Endothelial cell (in vitro differentiated cells): ENCODE measurements at regions not wholly inside any gene's neighbourhood (a gene's known extent, or its start where the extent isn't known, plus 50 kb on each side); places are given as distances from the start of the nearest gene placed in this dataset.

Source experiments
- DNase-seq: peaks from one replicate; pipeline ENCODE4 v3.0.0; 2021; ENCODE audit warnings: low spot score
- H3K27ac Mint-ChIP-seq: one replicate; pipeline ENCODE4 v1.8.0; 2021; ENCODE audit warnings: mixed read lengths, inconsistent platforms; ENCODE audit not compliant: unreplicated experiment
- H3K27me3 Mint-ChIP-seq: one replicate; pipeline ENCODE4 v1.8.0; 2021; ENCODE audit warnings: mild to moderate bottlenecking, moderate library complexity, mixed read lengths, inconsistent platforms; ENCODE audit not compliant: unreplicated experiment
- H3K36me3 Mint-ChIP-seq: one replicate; pipeline ENCODE4 v1.8.0; 2021; ENCODE audit warnings: mild to moderate bottlenecking, low read depth, mixed read lengths, inconsistent platforms; ENCODE audit not compliant: unreplicated experiment
- H3K4me1 Mint-ChIP-seq: one replicate; pipeline ENCODE4 v1.8.0; 2021; ENCODE audit warnings: mild to moderate bottlenecking, mixed read lengths, inconsistent platforms; ENCODE audit not compliant: unreplicated experiment
- H3K4me3 Mint-ChIP-seq: one replicate; pipeline ENCODE4 v1.8.0; 2021; ENCODE audit warnings: mild to moderate bottlenecking, mixed read lengths, inconsistent platforms; ENCODE audit not compliant: unreplicated experiment
- H3K9me3 Mint-ChIP-seq: one replicate; pipeline ENCODE4 v1.8.0; 2021; ENCODE audit warnings: mixed read lengths, inconsistent platforms; ENCODE audit not compliant: unreplicated experiment
- CTCF ChIP-seq: fragments of 200-600 bp; sonication (generic); IDR thresholded peaks from one replicate; pipeline ENCODE4 v1.5.0; 2021; ENCODE audit warnings: antibody characterized with exemption; ENCODE audit not compliant: unreplicated experiment

DNA sequence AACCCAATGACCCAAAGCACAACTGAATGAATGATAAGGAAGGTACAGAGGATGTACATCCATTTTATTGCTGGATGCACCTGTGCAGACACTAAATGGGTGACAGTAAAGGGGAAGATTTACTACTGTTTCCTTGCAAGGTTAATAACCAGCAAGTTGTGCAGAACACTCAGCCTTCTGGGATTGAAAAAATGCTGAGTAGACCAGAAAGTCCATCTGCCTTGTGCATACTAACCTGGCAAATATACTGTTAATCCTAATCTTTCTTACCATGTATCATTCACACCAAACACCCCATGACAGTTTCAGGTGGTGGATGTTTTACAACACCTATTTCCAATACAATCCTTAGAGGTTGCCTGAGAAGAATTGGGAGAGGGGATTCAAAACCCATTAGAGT lies 814.1 kb upstream of the NRXN1 start:
- Mint-ChIP-seq H3K4me3 (no peak overlapping the region), H3K36me3 (no peaks in the 10 kb centered on the region), H3K27ac (no peak overlapping the region), H3K27me3 (no peaks in the 10 kb centered on the region), H3K4me1 (peaks cover 6% of the 10 kb centered on the region), H3K9me3 (peaks cover 6% of the 10 kb centered on the region)
- DNase-seq, result no peak
- no peak for TF ChIP-seq CTCF

DNA sequence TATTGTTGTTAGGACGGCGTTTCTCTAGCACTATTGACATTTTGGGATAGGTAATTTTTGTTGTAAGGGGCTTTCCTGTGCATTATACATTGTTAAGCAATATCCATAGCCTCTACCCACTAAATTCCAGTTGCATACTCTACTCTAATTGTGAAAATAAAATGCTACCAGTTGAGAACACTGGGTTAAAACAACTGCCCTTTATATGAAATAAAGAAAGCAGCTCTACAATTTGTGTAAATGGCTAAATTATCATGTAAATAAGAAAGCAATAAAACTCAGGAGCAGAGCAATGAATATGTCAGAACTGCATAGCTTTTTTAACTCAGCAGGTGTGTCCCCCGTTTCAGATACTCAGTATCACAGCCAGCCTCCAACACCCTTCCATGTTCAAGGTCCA lies 812.7 kb upstream of the NRXN1 start:
- peaks cover 7% of the 10 kb centered on the region for H3K4me1 Mint-ChIP-seq
- TF ChIP-seq CTCF, result no peak
- H3K4me3 Mint-ChIP-seq, result no peak overlapping the region
- no peaks in the 10 kb centered on the region for H3K27me3 Mint-ChIP-seq
- DNase-seq, result no peak
- H3K9me3 Mint-ChIP-seq, result peaks cover 6% of the 10 kb centered on the region
- H3K27ac Mint-ChIP-seq, result no peak overlapping the region
- H3K36me3 Mint-ChIP-seq, result no peaks in the 10 kb centered on the region

DNA sequence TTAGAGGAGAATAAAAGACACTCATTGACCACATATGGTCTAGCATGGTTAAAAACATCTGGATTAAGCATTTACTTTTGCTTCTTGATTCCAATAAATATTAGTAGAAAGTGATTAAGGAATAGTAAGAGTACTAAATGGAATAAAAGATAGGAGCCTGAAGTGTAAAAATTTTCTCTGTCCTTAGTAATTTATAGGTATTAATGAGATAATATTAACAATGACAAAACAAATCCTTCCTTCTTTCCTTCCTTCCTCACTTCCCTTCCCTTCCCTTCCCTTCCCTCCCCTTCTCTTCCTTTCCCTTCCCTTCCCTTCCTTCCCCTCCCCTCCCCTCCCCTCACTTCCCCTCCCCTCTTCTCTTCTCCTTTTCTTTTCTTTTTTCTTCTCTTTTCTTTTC lies 797.5 kb upstream of the NRXN1 start:
- Mint-ChIP-seq H3K27ac (no peak overlapping the region), H3K4me1 (no peaks in the 10 kb centered on the region), H3K4me3 (no peak overlapping the region), H3K36me3 (no peaks in the 10 kb centered on the region), H3K27me3 (no peaks in the 10 kb centered on the region), H3K9me3 (no peaks in the 10 kb centered on the region)
- DNase-seq, result no peak
- no peak for TF ChIP-seq CTCF

GRCh38 chr2:51825823-51826222 lies 793.9 kb upstream of the NRXN1 start:
- no peaks in the 10 kb centered on the region for H3K27me3 Mint-ChIP-seq
- no peak for DNase-seq
- H3K27ac Mint-ChIP-seq, result no peak overlapping the region
- H3K4me1 Mint-ChIP-seq, result no peaks in the 10 kb centered on the region
- H3K9me3 Mint-ChIP-seq, result no peaks in the 10 kb centered on the region
- no peak overlapping the region for H3K4me3 Mint-ChIP-seq
- no peak for TF ChIP-seq CTCF
- H3K36me3 Mint-ChIP-seq, result no peaks in the 10 kb centered on the region

GRCh38 chr2:51813247-51813646 lies 781.3 kb upstream of the NRXN1 start:
- no peak for TF ChIP-seq CTCF

More at GRCh38 chr2:51813247-51813646, 781.3 kb upstream of the NRXN1 start:
- Mint-ChIP-seq H3K4me3 (no peak overlapping the region), H3K9me3 (no peaks in the 10 kb centered on the region), H3K27ac (no peak overlapping the region), H3K4me1 (no peaks in the 10 kb centered on the region), H3K27me3 (no peaks in the 10 kb centered on the region), H3K36me3 (no peaks in the 10 kb centered on the region)
- DNase-seq, result no peak
